ENCODE measurements at regions not wholly inside any gene's neighbourhood (a gene's known extent, or its start where the extent isn't known, plus 50 kb on each side); places are given as distances from the start of the nearest gene placed in this dataset.

- TF ChIP-seq CTCF (IDR thresholded peaks at IDR 0.05) (no peak), POLR2A (IDR thresholded peaks at IDR 0.05) (no peak), EP300 (IDR thresholded peaks at IDR 0.05) (no peak)
Observed at GRCh38 chr4:141388481-141388880, 167.8 kb downstream of the ZNF330 start.

Data from tibial nerve (tissue), 4 donors.